Left ventricle myocardium inferior (tissue), 1 donor: ENCODE measurements at regions not wholly inside any gene's neighbourhood (a gene's known extent, or its start where the extent isn't known, plus 50 kb on each side); places are given as distances from the start of the nearest gene placed in this dataset.

Experiments used
- DNase-seq: peaks from one replicate; pipeline ENCODE4 v3.0.0-alpha.2; 2020
- H3K27ac ChIP-seq: fragments of 200-600 bp; replicated peaks from 2 replicates; pipeline ENCODE4 v1.8.0; 2021
- H3K27me3 ChIP-seq: fragments of 200-600 bp; 2 replicates; pipeline ENCODE4 v1.8.0; 2021; ENCODE audit warnings: low read depth
- H3K36me3 ChIP-seq: fragments of 200-600 bp; 2 replicates; pipeline ENCODE4 v1.8.0; 2021
- H3K4me1 ChIP-seq: fragments of 200-600 bp; 2 replicates; pipeline ENCODE4 v1.8.0; 2021
- H3K4me3 ChIP-seq: fragments of 200-600 bp; 2 replicates; pipeline ENCODE4 v1.8.0; 2021; ENCODE audit warnings: mild to moderate bottlenecking, moderate library complexity
- H3K9me3 ChIP-seq: fragments of 200-600 bp; replicated peaks from 2 replicates; pipeline ENCODE4 v1.8.0; 2021
- CTCF ChIP-seq: fragments of 200-600 bp; IDR thresholded peaks from 2 replicates; pipeline ENCODE4 v1.8.0; 2021; ENCODE audit warnings: antibody characterized with exemption, mild to moderate bottlenecking, borderline replicate concordance
- intact Hi-C: fragments of 100-400 bp; cut with micrococcal nuclease; formaldehyde crosslinking; loops from one replicate; pipeline ENCODE4 v1.11.0; 2022
- donor health status: DM: no; HTN: yes; CAD: no; lungs with severe emphysema.

- H3K27ac ChIP-seq = no peak overlapping the region
- H3K27me3 ChIP-seq = peaks cover 51% of the 10 kb centered on the region
- no peaks in the 10 kb centered on the region for H3K36me3 ChIP-seq
- no peak overlapping the region for H3K4me3 ChIP-seq
- intact Hi-C loops = no loop called here
- H3K9me3 ChIP-seq = peaks cover 10% of the 10 kb centered on the region
- no peaks in the 10 kb centered on the region for H3K4me1 ChIP-seq
- TF ChIP-seq CTCF = no peak
- no peak for DNase-seq
Measured at GRCh38 chr2:89844221-89844943, 1152.9 kb downstream of the RPIA start.

GRCh38 chr2:89845532-89845931 is 1154.1 kb downstream of the RPIA start:
- H3K27me3 ChIP-seq = peaks cover 62% of the 10 kb centered on the region
- intact Hi-C loops = no loop called here
- peaks cover 10% of the 10 kb centered on the region for H3K9me3 ChIP-seq
- H3K4me1 ChIP-seq = no peaks in the 10 kb centered on the region
- DNase-seq = no peak
- H3K4me3 ChIP-seq = no peak overlapping the region
- no peaks in the 10 kb centered on the region for H3K36me3 ChIP-seq
- H3K27ac ChIP-seq = no peak overlapping the region
- no peak for TF ChIP-seq CTCF

GRCh38 chr2:89848114-89848513 is 1156.6 kb downstream of the RPIA start:
- no peak for DNase-seq
- H3K36me3 ChIP-seq = no peaks in the 10 kb centered on the region
- TF ChIP-seq CTCF = no peak
- H3K4me3 ChIP-seq = no peak overlapping the region
- H3K9me3 ChIP-seq = no peaks in the 10 kb centered on the region
- no peak overlapping the region for H3K27ac ChIP-seq
- H3K4me1 ChIP-seq = no peaks in the 10 kb centered on the region
- intact Hi-C loops = no loop called here
- peaks cover 75% of the 10 kb centered on the region for H3K27me3 ChIP-seq

- Histone ChIP-seq H3K9me3 (no peaks in the 10 kb centered on the region), H3K27ac (no peak overlapping the region), H3K27me3 (peaks cover 73% of the 10 kb centered on the region), H3K4me1 (no peaks in the 10 kb centered on the region), H3K4me3 (no peak overlapping the region), H3K36me3 (no peaks in the 10 kb centered on the region)
- no peak for DNase-seq
- intact Hi-C loops = no loop called here
- TF ChIP-seq CTCF = no peak
Measured at GRCh38 chr2:89848763-89849368, 1157.4 kb downstream of the RPIA start.

- H3K27ac ChIP-seq = no peak overlapping the region
- H3K27me3 ChIP-seq = peaks cover 65% of the 10 kb centered on the region
- DNase-seq = no peak
- no peaks in the 10 kb centered on the region for H3K36me3 ChIP-seq
- H3K4me3 ChIP-seq = no peak overlapping the region
- intact Hi-C loops = no loop called here
- no peaks in the 10 kb centered on the region for H3K4me1 ChIP-seq
- no peaks in the 10 kb centered on the region for H3K9me3 ChIP-seq
- TF ChIP-seq CTCF = no peak
Measured at GRCh38 chr2:89849731-89850130, 1158.3 kb downstream of the RPIA start.
